H1 (cell line): ENCODE measurements at regions not wholly inside any gene's neighbourhood (a gene's known extent, or its start where the extent isn't known, plus 50 kb on each side); places are given as distances from the start of the nearest gene placed in this dataset.

ENCODE experiments used
- RBBP5 ChIP-seq: IDR thresholded peaks from 2 replicates; pipeline ENCODE4 v1.7.1; 2012; ENCODE audit warnings: low read depth, mild to moderate bottlenecking, inconsistent platforms, low read length, moderate library complexity, borderline replicate concordance
- SUZ12 ChIP-seq: fragments of 200-600 bp; sonication (generic); IDR thresholded peaks from 2 replicates; pipeline ENCODE4 v1.6.1; 2012; ENCODE audit warnings: mild to moderate bottlenecking, inconsistent platforms, low read length, moderate library complexity, mixed read lengths
- USF2 ChIP-seq: IDR thresholded peaks from 2 replicates; pipeline ENCODE4 v1.6.1; 2011; ENCODE audit warnings: low read length, improper control_type of control experiment

GRCh38 chr16:86775511-86775921, 197.2 kb downstream of the FOXL1 start (continued):
- TF ChIP-seq USF2 (no peak), RBBP5 (no peak), SUZ12 (no peak)
- TF ChIP-seq, all 59 proteins: peak for 0
